ENCODE measurements at regions not wholly inside any gene's neighbourhood (a gene's known extent, or its start where the extent isn't known, plus 50 kb on each side); places are given as distances from the start of the nearest gene placed in this dataset.

DNA sequence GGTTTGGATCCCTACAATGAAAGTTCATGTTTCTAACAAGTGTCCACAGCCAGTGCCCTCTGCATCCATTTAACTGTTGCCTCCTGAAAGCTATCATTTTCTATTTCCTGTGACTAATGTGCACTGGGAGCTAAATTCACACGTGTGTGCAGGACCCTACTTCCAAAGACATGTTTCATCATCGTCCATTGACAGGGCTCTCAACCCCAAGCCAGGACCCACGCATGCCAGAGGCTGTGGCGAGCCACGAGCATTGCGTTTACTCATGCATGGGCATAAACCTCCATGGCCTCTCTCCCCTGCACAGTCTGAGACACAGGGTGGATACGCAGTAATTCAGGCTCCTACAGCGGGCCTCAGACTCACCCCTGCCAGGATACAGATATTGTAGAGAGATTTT is 153.2 kb downstream of the MAFB start:
- TF ChIP-seq, protein P1, sequence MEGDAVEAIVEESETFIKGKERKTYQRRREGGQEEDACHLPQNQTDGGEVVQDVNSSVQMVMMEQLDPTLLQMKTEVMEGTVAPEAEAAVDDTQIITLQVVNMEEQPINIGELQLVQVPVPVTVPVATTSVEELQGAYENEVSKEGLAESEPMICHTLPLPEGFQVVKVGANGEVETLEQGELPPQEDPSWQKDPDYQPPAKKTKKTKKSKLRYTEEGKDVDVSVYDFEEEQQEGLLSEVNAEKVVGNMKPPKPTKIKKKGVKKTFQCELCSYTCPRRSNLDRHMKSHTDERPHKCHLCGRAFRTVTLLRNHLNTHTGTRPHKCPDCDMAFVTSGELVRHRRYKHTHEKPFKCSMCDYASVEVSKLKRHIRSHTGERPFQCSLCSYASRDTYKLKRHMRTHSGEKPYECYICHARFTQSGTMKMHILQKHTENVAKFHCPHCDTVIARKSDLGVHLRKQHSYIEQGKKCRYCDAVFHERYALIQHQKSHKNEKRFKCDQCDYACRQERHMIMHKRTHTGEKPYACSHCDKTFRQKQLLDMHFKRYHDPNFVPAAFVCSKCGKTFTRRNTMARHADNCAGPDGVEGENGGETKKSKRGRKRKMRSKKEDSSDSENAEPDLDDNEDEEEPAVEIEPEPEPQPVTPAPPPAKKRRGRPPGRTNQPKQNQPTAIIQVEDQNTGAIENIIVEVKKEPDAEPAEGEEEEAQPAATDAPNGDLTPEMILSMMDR (conservative IDR thresholded peaks at IDR 0.05; ENCODE audit: low read length), result no peak
- no peak for TF ChIP-seq EZH2phosphoT487 (IDR thresholded peaks at IDR 0.05; ENCODE audit: borderline replicate concordance)
